ENCODE measurements at regions not wholly inside any gene's neighbourhood (a gene's known extent, or its start where the extent isn't known, plus 50 kb on each side); places are given as distances from the start of the nearest gene placed in this dataset.

DNA sequence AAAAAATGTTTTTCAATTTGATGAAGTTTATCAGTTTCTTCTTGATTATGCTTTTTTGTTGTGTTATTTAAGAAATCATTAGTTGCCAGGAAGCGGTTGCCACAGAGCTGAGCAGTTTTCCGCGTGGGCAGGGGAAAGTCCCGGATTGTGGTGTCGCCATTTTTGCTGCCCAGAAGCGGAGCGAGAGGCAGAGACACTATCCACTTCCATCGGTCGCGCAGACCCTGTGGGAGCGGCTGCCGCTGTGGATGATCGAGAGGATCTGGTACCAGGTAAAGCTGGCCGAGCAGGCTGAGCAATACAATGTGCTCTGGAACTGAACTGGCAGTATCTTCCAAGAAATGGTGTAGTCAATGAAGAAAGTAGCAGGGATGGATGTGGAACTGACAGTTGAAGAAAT is 119.8 kb downstream of the ZNF736 start:
- Mint-ChIP-seq H3K9me3 (peaks cover 12 to 39% (median 30%) of the 10 kb centered on the region in 7 donors), H3K4me3 (no peak overlapping the region), H3K36me3 (no peaks in the 10 kb centered on the region), H3K4me1 (no peaks in the 10 kb centered on the region), H3K27ac (no peak overlapping the region), H3K27me3 (ENCODE audit: low read depth in 3 of 3) (peaks cover 0 to 2% (median 0%) of the 10 kb centered on the region in 3 donors)
- TF ChIP-seq, protein P1, sequence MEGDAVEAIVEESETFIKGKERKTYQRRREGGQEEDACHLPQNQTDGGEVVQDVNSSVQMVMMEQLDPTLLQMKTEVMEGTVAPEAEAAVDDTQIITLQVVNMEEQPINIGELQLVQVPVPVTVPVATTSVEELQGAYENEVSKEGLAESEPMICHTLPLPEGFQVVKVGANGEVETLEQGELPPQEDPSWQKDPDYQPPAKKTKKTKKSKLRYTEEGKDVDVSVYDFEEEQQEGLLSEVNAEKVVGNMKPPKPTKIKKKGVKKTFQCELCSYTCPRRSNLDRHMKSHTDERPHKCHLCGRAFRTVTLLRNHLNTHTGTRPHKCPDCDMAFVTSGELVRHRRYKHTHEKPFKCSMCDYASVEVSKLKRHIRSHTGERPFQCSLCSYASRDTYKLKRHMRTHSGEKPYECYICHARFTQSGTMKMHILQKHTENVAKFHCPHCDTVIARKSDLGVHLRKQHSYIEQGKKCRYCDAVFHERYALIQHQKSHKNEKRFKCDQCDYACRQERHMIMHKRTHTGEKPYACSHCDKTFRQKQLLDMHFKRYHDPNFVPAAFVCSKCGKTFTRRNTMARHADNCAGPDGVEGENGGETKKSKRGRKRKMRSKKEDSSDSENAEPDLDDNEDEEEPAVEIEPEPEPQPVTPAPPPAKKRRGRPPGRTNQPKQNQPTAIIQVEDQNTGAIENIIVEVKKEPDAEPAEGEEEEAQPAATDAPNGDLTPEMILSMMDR (IDR thresholded peaks at IDR 0.05) = no peak
- DNase-seq = no peak
- no peaks in the 10 kb centered on the region for H3K27me3 ChIP-seq (ENCODE audit: control insufficient read depth in 2 of 2, insufficient read depth in 2 of 2, low read length in 2 of 2)
- no peak overlapping the region for H3K4me3 ChIP-seq (replicated peaks in 1 of 3; ENCODE audit: low read depth in 2 of 3, low read length in 3 of 3)
- no peaks in the 10 kb centered on the region for H3K36me3 ChIP-seq (replicated peaks in 1 of 2; ENCODE audit: control insufficient read depth in 1 of 2, insufficient read depth in 2 of 2, low read length in 2 of 2)
- no peak overlapping the region for H3K4me2 ChIP-seq (replicated peaks; ENCODE audit: extremely low read depth, low read length, poor library complexity, severe bottlenecking)
- no peak overlapping the region for H2AFZ ChIP-seq (ENCODE audit: insufficient read depth, low read depth, low read length, poor library complexity, severe bottlenecking)
- 96% methylated on average over 14 of the region's 14 CpGs for WGBS (ENCODE audit: insufficient coverage)
- H3K27ac ChIP-seq (ENCODE audit: low read depth in 1 of 2, low read length in 2 of 2) = no peak overlapping the region
- H3K4me1 ChIP-seq (ENCODE audit: control insufficient read depth in 1 of 2, insufficient read depth in 2 of 2, low read length in 2 of 2) = no peaks in the 10 kb centered on the region
- intact Hi-C loops (cut with micrococcal nuclease) = no loop called here
- H3K9me3 ChIP-seq (replicated peaks in 1 of 2; ENCODE audit: control insufficient read depth in 1 of 2, insufficient read depth in 1 of 2, low read length in 2 of 2) = peaks cover 40 to 59% of the 10 kb centered on the region in 2 donors
- no peaks in the 10 kb centered on the region for H3K79me2 ChIP-seq (ENCODE audit: insufficient read depth, low read length)
- H3K9ac ChIP-seq (ENCODE audit: insufficient read depth, low read length, poor library complexity, severe bottlenecking) = no peak overlapping the region
- H4K20me1 ChIP-seq (ENCODE audit: insufficient read depth, low read length) = no peaks in the 10 kb centered on the region

DNA sequence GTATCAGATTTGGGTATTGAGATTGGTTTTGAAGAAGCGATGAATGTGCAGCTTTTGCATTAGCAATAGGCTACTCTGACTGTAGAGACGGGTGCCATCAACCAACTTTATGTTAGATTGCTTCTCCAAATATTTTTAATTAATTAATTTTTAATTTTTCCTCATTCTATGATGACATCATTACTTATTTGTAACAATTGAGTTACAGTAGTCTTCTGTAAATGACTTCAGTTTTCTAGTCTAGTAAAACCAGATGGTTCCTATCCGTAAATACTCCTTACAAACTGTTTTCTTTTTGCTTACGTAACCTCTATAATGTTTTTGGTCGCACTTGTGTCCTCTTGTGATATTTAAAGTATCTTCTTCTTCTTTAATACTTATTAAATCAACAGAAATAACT is 118.1 kb downstream of the ZNF736 start:
- no peaks in the 10 kb centered on the region for H3K36me3 Mint-ChIP-seq
- WGBS (ENCODE audit: insufficient coverage) = no CpG with 5 or more reads among the region's 5 CpGs

More for the DNA sequence above, 118.1 kb downstream of the ZNF736 start:
- H3K27me3 Mint-ChIP-seq (ENCODE audit: low read depth in 3 of 3) = peaks cover 0 to 2% (median 0%) of the 10 kb centered on the region in 3 donors
- intact Hi-C loops (cut with micrococcal nuclease) = no loop called here
- no peak overlapping the region for H3K4me3 Mint-ChIP-seq
- no peaks in the 10 kb centered on the region for H3K79me2 ChIP-seq (ENCODE audit: insufficient read depth, low read length)
- H3K27me3 ChIP-seq (ENCODE audit: control insufficient read depth in 2 of 2, insufficient read depth in 2 of 2, low read length in 2 of 2) = no peaks in the 10 kb centered on the region
- H3K9me3 ChIP-seq (replicated peaks in 1 of 2; ENCODE audit: control insufficient read depth in 1 of 2, insufficient read depth in 1 of 2, low read length in 2 of 2) = peaks cover 42 to 67% of the 10 kb centered on the region in 2 donors
- H3K36me3 ChIP-seq (replicated peaks in 1 of 2; ENCODE audit: control insufficient read depth in 1 of 2, insufficient read depth in 2 of 2, low read length in 2 of 2) = no peaks in the 10 kb centered on the region
- TF ChIP-seq, protein P1 (IDR thresholded peaks at IDR 0.05) = no peak
- no peak for DNase-seq
- no peaks in the 10 kb centered on the region for H3K4me1 ChIP-seq (ENCODE audit: control insufficient read depth in 1 of 2, insufficient read depth in 2 of 2, low read length in 2 of 2)
- peaks cover 15 to 51% (median 33%) of the 10 kb centered on the region in 7 donors for H3K9me3 Mint-ChIP-seq
- H3K4me1 Mint-ChIP-seq = no peaks in the 10 kb centered on the region
- H3K27ac ChIP-seq (ENCODE audit: low read depth in 1 of 2, low read length in 2 of 2) = no peak overlapping the region
- H3K4me2 ChIP-seq (replicated peaks; ENCODE audit: extremely low read depth, low read length, poor library complexity, severe bottlenecking) = no peak overlapping the region
- no peak overlapping the region for H3K27ac Mint-ChIP-seq
- no peaks in the 10 kb centered on the region for H4K20me1 ChIP-seq (ENCODE audit: insufficient read depth, low read length)
- H3K4me3 ChIP-seq (replicated peaks in 1 of 3; ENCODE audit: low read depth in 2 of 3, low read length in 3 of 3) = no peak overlapping the region
- no peak overlapping the region for H2AFZ ChIP-seq (ENCODE audit: insufficient read depth, low read depth, low read length, poor library complexity, severe bottlenecking)
- no peak overlapping the region for H3K9ac ChIP-seq (ENCODE audit: insufficient read depth, low read length, poor library complexity, severe bottlenecking)

Measured in CD14-positive monocyte (primary cell).